ENCODE measurements at regions not wholly inside any gene's neighbourhood (a gene's known extent, or its start where the extent isn't known, plus 50 kb on each side); places are given as distances from the start of the nearest gene placed in this dataset.

DNA sequence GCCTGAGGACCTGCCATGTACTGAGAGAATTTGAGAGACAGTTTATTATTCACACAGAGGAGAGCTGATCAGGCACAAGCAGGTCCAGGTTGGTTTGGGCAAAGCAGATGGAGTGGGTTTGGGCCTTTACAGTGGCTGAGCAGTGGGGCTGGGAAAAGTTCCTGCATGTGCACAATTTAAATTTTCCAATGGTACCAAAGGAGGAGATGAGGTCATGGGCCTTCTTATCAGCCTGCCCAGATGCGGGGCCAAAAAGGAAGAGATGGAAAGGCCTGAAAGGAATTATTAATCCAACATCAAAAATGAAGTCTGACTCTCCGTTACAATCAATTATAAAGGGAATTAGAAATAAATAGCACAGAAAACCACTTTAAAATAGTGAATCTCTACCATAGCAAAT is 367.6 kb downstream of the TMEM135 start:
- no peak for DNase-seq

DNA sequence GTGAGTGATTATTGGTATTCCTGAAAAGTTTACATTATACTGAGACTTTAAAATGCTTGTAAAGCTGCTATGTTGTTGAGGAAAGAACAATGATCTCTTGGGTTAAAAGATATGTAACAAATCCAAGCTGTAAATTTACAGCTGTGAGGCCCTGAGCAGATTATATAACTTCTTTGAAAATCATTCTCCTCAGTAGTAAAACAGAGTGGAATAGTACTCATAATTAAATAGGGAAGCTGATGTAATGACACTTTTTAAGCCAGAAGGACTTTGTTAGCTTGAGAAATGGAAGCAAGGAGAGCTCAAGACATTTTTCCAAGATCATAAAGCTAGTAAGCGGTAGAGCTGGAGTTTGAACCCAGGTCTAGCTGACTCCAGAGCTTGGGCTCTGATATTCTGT is 363.9 kb downstream of the TMEM135 start:
- DNase-seq, result no peak

DNA sequence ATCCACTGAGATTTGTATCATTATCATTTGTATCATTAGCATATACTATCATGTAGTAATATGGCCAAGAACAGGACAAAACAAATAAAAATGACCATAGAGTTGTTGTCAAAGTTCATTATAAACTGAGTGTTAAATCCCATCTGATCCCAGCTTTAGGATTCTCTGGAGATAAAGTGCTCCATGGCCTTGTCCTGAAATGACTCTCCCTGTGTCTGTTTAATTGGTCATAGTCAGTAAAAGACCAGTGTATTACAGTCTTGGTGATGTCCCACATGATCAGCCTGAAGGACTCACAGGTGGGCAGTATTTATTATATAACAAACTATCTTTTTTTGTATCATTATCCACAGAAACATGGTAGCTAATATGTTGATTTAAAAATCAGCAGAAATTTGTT is 361.6 kb downstream of the TMEM135 start:
- no peak for DNase-seq

DNA sequence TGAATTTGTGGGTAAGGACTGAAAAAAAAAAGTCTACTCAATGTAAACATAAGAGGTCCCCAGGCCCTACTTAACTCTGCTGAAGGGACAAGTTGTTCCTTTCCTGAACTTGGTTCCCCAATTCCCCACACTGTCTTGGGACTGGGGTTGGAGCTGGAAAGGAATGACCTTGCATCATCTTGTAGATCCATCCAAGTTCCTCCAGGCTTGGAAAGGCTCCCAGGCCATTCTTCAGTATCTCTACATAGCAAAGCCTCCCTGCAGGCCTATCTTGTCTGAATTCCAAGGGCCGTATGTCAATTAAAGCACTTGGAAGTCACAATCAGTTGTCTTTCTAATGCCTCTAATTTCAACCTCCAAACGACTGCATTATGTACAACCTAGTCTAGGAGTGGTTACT is 361.2 kb downstream of the TMEM135 start:
- DNase-seq, result no peak

DNA sequence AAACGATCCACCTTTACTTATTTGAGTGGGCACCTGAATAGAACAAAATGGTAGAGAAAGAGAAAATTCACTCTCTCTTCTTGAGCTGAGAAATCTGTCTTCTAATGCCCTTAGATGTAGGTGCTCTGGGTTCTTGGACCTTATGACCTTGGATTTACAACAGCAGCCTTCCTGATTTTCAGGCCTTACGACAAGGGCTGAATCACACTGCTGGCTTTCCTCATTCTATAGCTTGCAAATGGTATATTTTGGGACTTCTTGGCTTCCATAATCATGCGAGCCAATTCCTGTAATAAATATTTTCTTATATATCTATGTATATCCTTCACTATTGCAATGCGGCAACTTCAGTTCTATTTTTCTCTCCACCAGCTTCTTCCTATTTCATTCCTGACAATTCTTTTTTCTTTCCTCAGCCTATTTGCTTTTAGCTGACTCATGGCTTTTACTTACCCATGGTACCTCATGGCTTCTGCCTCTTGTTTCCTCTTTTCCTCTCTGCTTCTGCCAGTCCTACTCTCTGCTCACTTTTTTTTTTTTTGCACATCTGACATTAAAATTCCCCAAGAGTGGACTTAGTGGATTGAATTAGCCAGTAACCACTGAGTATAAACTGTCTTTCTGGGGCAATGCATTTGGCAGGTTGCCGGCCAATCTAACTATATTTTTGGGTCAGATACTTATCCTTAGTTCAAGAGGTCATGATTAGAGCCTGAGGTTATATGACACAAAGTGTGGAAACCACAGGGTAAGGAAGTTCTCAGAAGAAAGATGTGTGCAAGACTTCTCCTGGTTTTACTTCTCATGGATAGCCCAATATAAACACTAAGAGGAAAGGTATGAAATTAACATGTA is 359.5 kb downstream of the TMEM135 start:
- no peak for DNase-seq

DNA sequence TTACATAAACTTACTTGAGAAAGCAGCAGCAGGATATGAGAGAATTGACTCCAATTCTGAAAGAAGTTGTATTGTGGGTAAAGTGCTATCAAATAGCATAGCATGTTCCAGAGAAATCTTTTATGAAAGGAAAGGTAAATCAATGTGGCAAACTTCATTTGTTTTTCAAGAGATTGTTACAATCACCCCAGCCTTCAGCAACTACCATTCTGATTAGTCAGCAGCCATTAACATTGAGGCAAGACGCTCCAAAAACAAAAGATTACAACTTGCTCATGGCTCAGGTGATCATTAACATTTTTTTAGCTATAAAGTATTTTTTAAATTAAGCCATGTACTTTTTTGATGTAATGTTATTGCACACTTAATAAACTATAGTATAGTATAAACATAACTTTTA is 357.2 kb downstream of the TMEM135 start:
- no peak for DNase-seq

DNA sequence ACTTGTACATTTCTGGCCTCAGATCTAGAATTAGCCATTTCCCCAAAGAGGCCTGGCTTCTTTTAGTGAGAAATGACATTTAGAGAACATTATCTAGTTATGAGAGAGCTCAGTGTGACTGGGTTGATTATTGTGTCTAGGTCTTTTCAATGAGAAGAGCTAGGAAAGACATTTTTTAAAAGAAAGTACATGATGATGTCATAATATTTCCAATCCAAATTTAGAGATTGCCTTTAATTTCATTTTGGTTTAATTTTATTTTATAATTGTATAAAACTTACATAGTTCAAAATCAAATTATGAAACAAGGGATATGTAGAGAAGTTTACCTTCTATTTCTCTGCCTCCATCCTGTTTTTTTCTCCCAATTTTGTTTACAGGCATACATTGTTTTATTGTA is 354.9 kb downstream of the TMEM135 start:
- DNase-seq, result no peak

DNA sequence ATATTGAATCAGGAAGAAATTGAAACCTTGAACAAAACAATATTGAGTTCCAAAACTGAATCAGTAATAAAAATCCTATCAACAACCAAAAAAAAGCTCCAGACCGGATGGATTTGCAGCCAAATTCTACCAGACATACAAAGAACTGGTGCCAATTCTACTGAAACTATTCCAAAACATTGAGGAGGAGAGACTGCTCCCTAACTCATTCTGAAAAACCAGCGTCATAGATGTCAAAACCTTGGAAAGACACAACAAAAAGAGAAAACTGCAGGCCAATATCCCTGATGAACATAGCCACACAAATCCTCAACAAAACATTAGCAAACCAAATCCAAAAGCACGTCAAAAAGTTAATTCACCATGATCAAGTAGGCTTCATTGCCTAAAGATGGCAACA is 353.8 kb downstream of the TMEM135 start:
- no peak for DNase-seq

DNA sequence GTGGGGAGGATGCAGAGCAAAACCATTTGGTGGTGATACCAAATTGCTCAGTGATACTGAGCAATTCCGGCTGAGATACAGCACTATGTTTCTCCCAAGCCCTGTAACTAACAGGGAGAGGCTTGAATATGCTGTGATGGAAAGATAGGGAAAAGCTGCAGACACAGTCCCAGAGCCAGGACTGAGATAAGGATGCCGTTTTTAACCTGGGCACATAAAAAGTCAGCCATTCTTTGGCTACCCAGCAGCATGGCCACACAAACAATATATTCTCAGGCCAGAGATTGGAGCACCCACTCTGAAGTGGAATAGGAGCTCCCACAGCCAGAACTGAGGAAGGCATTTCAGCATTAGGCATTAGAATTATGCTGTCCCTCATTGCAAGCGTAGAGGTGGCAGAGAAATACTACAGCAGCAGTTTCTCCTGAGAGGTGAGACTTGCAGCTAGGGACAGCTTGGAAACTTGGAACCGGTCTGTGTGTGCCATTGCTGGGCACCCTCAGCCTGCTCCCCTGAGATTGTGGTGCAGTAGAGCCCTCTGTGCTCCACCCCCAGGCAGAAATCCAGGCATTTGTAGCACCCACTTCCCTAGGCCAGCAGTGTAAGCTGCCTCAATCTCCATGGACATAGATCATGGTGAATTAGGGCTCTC is 346.5 kb downstream of the TMEM135 start:
- no peak for DNase-seq

DNA sequence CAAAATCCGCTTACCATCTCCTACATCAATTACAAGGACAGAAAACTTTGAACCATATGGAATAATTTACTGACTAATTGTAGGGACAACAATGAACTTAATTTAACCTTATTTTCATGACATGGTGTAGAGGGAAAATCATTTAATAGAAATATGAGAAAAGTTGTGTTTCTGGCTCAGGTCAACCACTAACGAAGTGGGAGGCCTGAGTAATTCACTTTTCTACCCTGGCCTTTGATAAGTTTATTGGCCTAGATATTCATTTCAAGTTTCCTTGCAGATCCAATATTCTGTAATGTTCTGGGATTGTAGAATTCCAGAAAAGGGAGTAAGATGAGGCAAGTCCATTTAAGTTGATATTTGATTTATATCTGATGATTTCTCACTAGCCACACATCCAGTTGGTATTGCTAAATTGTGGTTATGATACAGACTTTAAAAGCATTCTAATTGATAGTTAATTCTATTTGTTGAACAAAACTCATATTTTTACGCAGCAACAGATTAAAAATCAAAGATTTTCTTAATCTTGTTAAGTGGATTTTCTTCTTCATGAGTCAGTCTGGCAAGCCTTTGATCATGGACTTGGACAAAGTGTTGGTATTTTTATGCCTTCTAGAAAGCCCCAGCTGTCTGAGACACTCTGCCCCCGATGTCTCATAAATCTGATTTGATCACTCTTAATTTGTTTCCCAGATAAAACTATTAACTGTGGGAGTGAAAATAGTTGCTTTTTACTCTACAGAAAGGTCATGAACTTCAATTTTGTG is 336.5 kb downstream of the TMEM135 start:
- DNase-seq, result no peak

All from stimulated activated CD4-positive, alpha-beta T cell treated with anti-CD3 and anti-CD28 coated beads, Interleukin-4, amount 100 ng/mL, for 1 hour (primary cell).